ENCODE measurements at regions not wholly inside any gene's neighbourhood (a gene's known extent, or its start where the extent isn't known, plus 50 kb on each side); places are given as distances from the start of the nearest gene placed in this dataset.
"Not testable (repeated sequence)": the region's sequence is repeated elsewhere in the genome, so short reads cannot be mapped to it uniquely, and the experiment has no call there.

GRCh38 chr20:29566901-29567635 lies 1690.4 kb upstream of the DEFB115 start:
- DNase-seq = not testable (repeated sequence)

GRCh38 chr20:29567671-29568070 lies 1689.8 kb upstream of the DEFB115 start:
- DNase-seq = not testable (repeated sequence)

DNA sequence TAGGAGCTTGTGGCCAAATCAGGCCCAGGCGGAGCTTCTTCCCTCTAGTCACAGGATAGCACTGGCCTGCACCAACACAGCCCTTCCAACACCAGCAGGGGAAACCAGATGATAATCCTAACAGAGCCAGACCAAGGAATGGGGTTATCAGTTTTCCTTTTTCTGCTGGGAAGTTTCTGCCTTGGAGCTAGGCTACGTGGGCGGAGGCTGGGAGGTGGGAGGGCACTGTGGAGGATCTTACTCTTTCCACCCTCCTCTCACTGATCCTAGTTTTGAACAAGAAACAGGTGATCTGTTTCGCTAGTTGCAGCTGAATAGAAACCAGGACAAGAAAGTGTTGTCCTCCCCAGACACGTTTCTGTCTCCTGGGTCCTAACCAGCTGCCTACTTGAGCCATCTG lies 1687.3 kb upstream of the DEFB115 start:
- DNase-seq = not testable (repeated sequence)

GRCh38 chr20:29589530-29589929 lies 1667.9 kb upstream of the DEFB115 start:
- DNase-seq = not testable (repeated sequence)

DNA sequence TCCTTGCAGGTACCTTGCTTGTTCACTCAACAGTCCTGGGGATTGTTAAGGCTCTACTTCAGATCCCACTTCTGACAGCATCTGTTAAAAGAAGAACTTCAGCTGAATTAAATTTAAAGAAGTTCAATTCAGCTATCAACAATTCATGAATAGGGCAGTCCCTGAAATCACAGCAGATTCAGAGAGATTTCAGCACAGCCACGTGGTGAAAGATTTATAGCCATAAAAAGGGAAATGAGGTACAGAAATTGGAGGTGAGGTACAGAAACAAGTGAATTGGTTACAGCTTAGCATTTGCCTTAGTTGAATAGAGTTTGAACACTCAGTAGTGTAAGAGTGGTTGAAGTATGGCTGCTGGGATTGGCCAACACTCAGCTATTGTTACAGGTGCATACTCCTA lies 1653.3 kb upstream of the DEFB115 start:
- DNase-seq = not testable (repeated sequence)

- not testable (repeated sequence) for DNase-seq
Measured at GRCh38 chr20:29606171-29606570, 1651.3 kb upstream of the DEFB115 start.

DNA sequence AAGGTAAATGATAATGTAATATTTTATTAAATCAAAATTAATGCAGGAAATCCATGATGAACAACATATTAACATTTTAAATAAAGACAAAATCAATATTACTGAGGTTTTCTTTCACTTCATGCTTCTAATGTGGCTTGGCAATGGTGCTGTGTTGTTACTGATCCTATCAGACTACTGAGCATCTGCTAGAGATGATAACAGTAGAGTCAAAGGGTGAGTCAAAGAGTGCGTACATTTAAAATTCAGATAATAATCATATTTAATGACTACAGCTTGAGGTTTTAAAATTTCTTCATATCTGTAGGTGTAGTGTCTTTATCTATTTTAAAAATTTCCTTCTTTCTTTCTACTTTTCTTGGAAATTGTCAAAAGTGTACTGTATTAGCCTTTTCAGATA lies 1628.1 kb upstream of the DEFB115 start:
- not testable (repeated sequence) for DNase-seq

Measured in activated CD4-positive, alpha-beta T cell treated with anti-CD3 and anti-CD28 coated beads for 1 hour (primary cell).